ENCODE measurements at regions not wholly inside any gene's neighbourhood (a gene's known extent, or its start where the extent isn't known, plus 50 kb on each side); places are given as distances from the start of the nearest gene placed in this dataset.
"Not testable (repeated sequence)": the region's sequence is repeated elsewhere in the genome, so short reads cannot be mapped to it uniquely, and the experiment has no call there.

- no peak overlapping the region for H3K4me3 ChIP-seq (ENCODE audit: low read depth, low read length)
- TF ChIP-seq CTCF (IDR thresholded peaks at IDR 0.05; ENCODE audit: low read depth, low read length, missing control alignments), result peak; percentile 27
- no peaks in the 10 kb centered on the region for H3K36me3 ChIP-seq (replicated peaks)
- H3K27me3 ChIP-seq (replicated peaks), result no peaks in the 10 kb centered on the region
- DNase-seq, result no peak
- no peak overlapping the region for H3K27ac ChIP-seq
- in situ Hi-C loops (cut with HindIII; ENCODE audit: low pct_ligation_motif_present, low sequenced_read_pairs), result no loop called here
These were observed 113.2 kb upstream of the CHST9 start for GRCh38 chr18:27298214-27298804.

DNA sequence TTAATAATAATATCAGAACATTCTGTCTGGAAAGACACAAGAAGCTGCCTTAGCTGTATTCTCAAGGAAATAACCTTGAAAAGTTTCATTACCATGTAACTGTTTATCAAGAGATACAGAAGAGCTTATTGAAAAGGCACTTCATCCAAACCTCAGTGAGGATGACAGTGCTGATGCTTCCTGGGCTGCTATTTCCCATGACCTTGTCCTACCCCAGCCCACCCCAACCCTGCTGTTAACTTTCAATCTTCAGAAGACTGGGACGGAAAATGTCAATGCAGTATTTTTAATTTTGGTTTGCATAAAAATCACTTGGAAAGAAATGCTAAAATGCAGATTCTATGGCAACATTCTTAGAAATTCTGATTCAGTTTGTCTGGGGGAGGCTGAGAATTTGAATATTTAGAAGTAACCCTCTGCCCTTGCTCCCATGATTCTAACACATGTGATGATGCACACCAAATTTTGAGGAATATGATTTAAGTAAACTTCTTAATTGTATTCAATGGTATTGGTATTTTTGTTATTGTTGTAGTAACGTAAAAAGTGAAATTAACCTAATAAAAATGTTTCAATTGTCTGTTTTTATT, 101.0 kb upstream of the CHST9 start:
- H3K27me3 ChIP-seq (replicated peaks); in situ Hi-C loops (cut with HindIII; ENCODE audit: low pct_ligation_motif_present, low sequenced_read_pairs); H3K27ac ChIP-seq; H3K36me3 ChIP-seq (replicated peaks); H3K4me3 ChIP-seq (ENCODE audit: low read depth, low read length); DNase-seq: not testable (repeated sequence)

- no peak overlapping the region for H3K27ac ChIP-seq
- TF ChIP-seq CTCF (IDR thresholded peaks at IDR 0.05; ENCODE audit: low read depth, low read length, missing control alignments), result no peak
- in situ Hi-C loops (cut with HindIII; ENCODE audit: low pct_ligation_motif_present, low sequenced_read_pairs), result no loop called here
- H3K36me3 ChIP-seq (replicated peaks), result no peaks in the 10 kb centered on the region
- H3K27me3 ChIP-seq (replicated peaks), result no peaks in the 10 kb centered on the region
- DNase-seq, result no peak
- no peak overlapping the region for H3K4me3 ChIP-seq (ENCODE audit: low read depth, low read length)
These were observed 93.0 kb upstream of the CHST9 start for GRCh38 chr18:27278131-27278530.

GRCh38 chr18:27277554-27277953, 92.4 kb upstream of the CHST9 start:
- no peak for TF ChIP-seq CTCF (IDR thresholded peaks at IDR 0.05; ENCODE audit: low read depth, low read length, missing control alignments)

DNA sequence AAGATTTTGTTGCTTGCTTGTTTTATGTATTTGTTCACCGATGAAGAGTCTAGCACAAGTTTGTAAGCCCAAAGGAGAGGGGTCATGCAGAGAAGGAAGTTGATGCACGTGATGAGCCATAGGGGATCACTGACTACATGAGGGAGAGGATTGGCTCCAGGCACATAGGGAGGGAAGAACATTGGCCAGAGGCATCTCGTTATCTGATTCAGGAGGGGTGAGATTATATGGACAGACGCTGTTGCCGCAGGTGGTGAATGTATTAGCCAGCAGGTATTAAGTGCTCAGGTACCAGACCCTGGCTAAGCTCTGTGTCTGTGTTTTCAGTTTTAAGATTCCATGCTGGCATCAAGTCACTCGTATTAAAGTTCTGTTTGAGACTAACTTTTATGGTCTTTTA, 91.8 kb upstream of the CHST9 start:
- TF ChIP-seq CTCF (IDR thresholded peaks at IDR 0.05; ENCODE audit: low read depth, low read length, missing control alignments), result no peak
- Histone ChIP-seq H3K36me3 (replicated peaks) (no peaks in the 10 kb centered on the region), H3K27ac (no peak overlapping the region), H3K4me3 (ENCODE audit: low read depth, low read length) (no peak overlapping the region), H3K27me3 (replicated peaks) (no peaks in the 10 kb centered on the region)
- in situ Hi-C loops (cut with HindIII; ENCODE audit: low pct_ligation_motif_present, low sequenced_read_pairs), result no loop called here
- DNase-seq, result no peak

More at GRCh38 chr18:27277554-27277953, 92.4 kb upstream of the CHST9 start:
- no peaks in the 10 kb centered on the region for H3K36me3 ChIP-seq (replicated peaks)
- in situ Hi-C loops (cut with HindIII; ENCODE audit: low pct_ligation_motif_present, low sequenced_read_pairs), result no loop called here
- H3K27me3 ChIP-seq (replicated peaks), result no peaks in the 10 kb centered on the region
- no peak overlapping the region for H3K27ac ChIP-seq
- DNase-seq, result no peak
- no peak overlapping the region for H3K4me3 ChIP-seq (ENCODE audit: low read depth, low read length)

- no peaks in the 10 kb centered on the region for H3K36me3 ChIP-seq (replicated peaks)
- in situ Hi-C loops (cut with HindIII; ENCODE audit: low pct_ligation_motif_present, low sequenced_read_pairs), result no loop called here
These were observed 91.4 kb upstream of the CHST9 start for GRCh38 chr18:27276479-27276878.

More at GRCh38 chr18:27276479-27276878, 91.4 kb upstream of the CHST9 start:
- no peak for TF ChIP-seq CTCF (IDR thresholded peaks at IDR 0.05; ENCODE audit: low read depth, low read length, missing control alignments)
- DNase-seq, result no peak
- no peaks in the 10 kb centered on the region for H3K27me3 ChIP-seq (replicated peaks)
- no peak overlapping the region for H3K4me3 ChIP-seq (ENCODE audit: low read depth, low read length)
- no peak overlapping the region for H3K27ac ChIP-seq

All from brain microvascular endothelial cell (primary cell).